Lung (tissue), 11 donors: ENCODE measurements at regions not wholly inside any gene's neighbourhood (a gene's known extent, or its start where the extent isn't known, plus 50 kb on each side); places are given as distances from the start of the nearest gene placed in this dataset.

Experiments used
- ATAC-seq: fragments of 200-7000 bp; cut with Tn5 transposase; one replicate; pipeline ENCODE4 v1.9.1; 2020; ENCODE audit warnings: moderate number of reproducible peaks; ENCODE audit not compliant: insufficient read depth, low FRiP score
- DNase-seq, 3 donors: peaks; one replicate each; pipeline ENCODE4 v3.0.0-alpha.2; 2013 to 2017
- H3K27ac ChIP-seq, 2 donors: one replicate each; pipeline ENCODE4 v1.5.1; 2013; ENCODE audit warnings: mild to moderate bottlenecking in 2 of 2, moderate library complexity in 2 of 2, control low read depth in 1 of 2, inconsistent platforms in 1 of 2, low read depth in 1 of 2, low read length in 1 of 2
- H3K27me3 ChIP-seq, 3 donors: one replicate each; pipeline ENCODE4 v1.5.1; 2013; ENCODE audit warnings: low read length in 2 of 3; ENCODE audit not compliant: control insufficient read depth in 3 of 3, insufficient read depth in 3 of 3
- H3K36me3 ChIP-seq, 4 donors: one replicate each; pipeline ENCODE4 v1.5.1; 2013; ENCODE audit warnings: low read length in 4 of 4, mild to moderate bottlenecking in 1 of 4, moderate library complexity in 1 of 4; ENCODE audit not compliant: control insufficient read depth in 4 of 4, insufficient read depth in 4 of 4
- H3K4me1 ChIP-seq, 5 donors: one replicate each; pipeline ENCODE4 v1.5.1; 2013; ENCODE audit warnings: low read length in 5 of 5, mild to moderate bottlenecking in 2 of 5, moderate library complexity in 1 of 5; ENCODE audit not compliant: control insufficient read depth in 5 of 5, insufficient read depth in 5 of 5
- H3K4me3 ChIP-seq: one replicate; pipeline ENCODE4 v1.5.1; 2013; ENCODE audit warnings: mild to moderate bottlenecking, control low read depth, moderate library complexity
- H3K9ac ChIP-seq, 2 donors: one replicate each; pipeline ENCODE4 v1.5.1; 2013; ENCODE audit warnings: low read length in 2 of 2, control low read depth in 1 of 2; ENCODE audit not compliant: insufficient read depth in 1 of 2
- H3K9me3 ChIP-seq, 4 donors: one replicate each; pipeline ENCODE4 v1.5.1; 2013; ENCODE audit warnings: low read length in 3 of 4, mild to moderate bottlenecking in 1 of 4, moderate library complexity in 1 of 4; ENCODE audit not compliant: control insufficient read depth in 4 of 4, insufficient read depth in 3 of 4
- WGBS, 2 donors: extraction: QIAGEN DNeasy Blood & Tissue Kit; methylation state at CpG; one replicate each; pipeline ENCODE4 v1.1.7; 2013; 5-methylcytosine and 5-hydroxymethylcytosine counted together
- TF ChIP-seq, protein P1 (sequence below): IDR thresholded peaks from 2 replicates; pipeline ENCODE4 v1.5.1; 2012; ENCODE audit warnings: mild to moderate bottlenecking; ENCODE audit errors: control extremely low read depth, extremely low read depth
- donor health status: control.
- donor health status: control.
- donor health status: Bipolar disorder and iron deficiency.
- donor health status: healthy.
- donor health status: DM: yes; HTN: yes; CAD: no.

DNA sequence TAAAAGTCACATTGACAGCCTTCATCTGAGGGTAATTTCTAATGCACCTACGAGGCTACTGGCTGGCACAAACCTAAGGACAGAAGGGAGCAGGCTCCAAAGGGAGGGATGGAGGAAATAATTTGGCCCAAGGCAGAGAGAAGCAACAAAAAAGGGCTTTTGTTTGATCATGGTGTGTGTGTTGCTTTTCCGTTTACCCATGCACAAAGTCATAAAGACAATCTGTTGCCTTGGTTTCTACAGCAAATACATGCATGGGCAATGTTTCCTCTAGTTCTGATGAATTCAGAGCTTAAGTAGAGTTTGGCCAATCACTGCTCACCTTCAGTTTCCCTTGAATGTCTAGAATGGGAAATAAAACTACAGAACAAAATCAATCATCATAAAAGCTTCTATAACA is 262.5 kb upstream of the CAND1 start:
- Histone ChIP-seq H3K36me3 (no peaks in the 10 kb centered on the region), H3K9me3 (peaks cover 0 to 2% (median 0%) of the 10 kb centered on the region in 4 donors), H3K27me3 (no peaks in the 10 kb centered on the region), H3K4me1 (no peaks in the 10 kb centered on the region), H3K9ac (no peak overlapping the region), H3K27ac (no peak overlapping the region), H3K4me3 (no peak overlapping the region)
- TF ChIP-seq, protein P1, sequence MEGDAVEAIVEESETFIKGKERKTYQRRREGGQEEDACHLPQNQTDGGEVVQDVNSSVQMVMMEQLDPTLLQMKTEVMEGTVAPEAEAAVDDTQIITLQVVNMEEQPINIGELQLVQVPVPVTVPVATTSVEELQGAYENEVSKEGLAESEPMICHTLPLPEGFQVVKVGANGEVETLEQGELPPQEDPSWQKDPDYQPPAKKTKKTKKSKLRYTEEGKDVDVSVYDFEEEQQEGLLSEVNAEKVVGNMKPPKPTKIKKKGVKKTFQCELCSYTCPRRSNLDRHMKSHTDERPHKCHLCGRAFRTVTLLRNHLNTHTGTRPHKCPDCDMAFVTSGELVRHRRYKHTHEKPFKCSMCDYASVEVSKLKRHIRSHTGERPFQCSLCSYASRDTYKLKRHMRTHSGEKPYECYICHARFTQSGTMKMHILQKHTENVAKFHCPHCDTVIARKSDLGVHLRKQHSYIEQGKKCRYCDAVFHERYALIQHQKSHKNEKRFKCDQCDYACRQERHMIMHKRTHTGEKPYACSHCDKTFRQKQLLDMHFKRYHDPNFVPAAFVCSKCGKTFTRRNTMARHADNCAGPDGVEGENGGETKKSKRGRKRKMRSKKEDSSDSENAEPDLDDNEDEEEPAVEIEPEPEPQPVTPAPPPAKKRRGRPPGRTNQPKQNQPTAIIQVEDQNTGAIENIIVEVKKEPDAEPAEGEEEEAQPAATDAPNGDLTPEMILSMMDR = no peak
- no peak for DNase-seq
- 83% methylated on average over 2 of the region's 2 CpGs for WGBS, 2 donors
- ATAC-seq = no peak

- WGBS, 2 donors = 87 to 96% methylated on average over 1 of the region's 1 CpG
- ATAC-seq (no peak), DNase-seq (no peak)
- Histone ChIP-seq H3K9me3 (no peaks in the 10 kb centered on the region), H3K9ac (no peak overlapping the region), H3K4me1 (no peaks in the 10 kb centered on the region), H3K36me3 (no peaks in the 10 kb centered on the region), H3K4me3 (no peak overlapping the region), H3K27ac (no peak overlapping the region), H3K27me3 (no peaks in the 10 kb centered on the region)
- TF ChIP-seq, protein P1 = no peak
Observed at GRCh38 chr12:67014642-67015041, 254.5 kb upstream of the CAND1 start.

- Histone ChIP-seq H3K27ac (no peak overlapping the region), H3K4me3 (no peak overlapping the region), H3K4me1 (no peaks in the 10 kb centered on the region), H3K36me3 (no peaks in the 10 kb centered on the region), H3K27me3 (no peaks in the 10 kb centered on the region), H3K9ac (no peak overlapping the region), H3K9me3 (no peaks in the 10 kb centered on the region)
- TF ChIP-seq, protein P1 = no peak
- DNase-seq = no peak
- 93 to 97% methylated on average over 5 of the region's 5 CpGs for WGBS, 2 donors
- ATAC-seq = no peak
Observed at GRCh38 chr12:67018105-67018504, 251.1 kb upstream of the CAND1 start.

DNA sequence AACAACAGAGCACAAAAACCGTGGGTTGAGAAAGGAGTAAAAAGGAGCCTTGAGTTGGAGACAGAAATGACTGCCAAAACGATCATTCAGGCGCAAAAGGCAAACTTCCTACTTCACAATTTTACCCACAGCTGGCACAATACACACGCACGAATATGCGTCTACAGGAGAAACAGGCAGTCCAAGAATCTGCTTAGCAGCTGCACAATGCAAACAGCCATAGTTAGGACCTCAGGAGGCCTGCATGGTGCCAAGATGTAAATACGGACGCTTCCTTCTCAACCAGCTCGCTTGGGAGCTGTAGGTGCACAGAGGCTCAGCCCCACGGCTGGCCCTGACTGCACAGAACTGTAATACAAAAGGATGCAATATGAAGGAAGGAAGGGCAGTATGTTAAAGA is 250.1 kb upstream of the CAND1 start:
- Histone ChIP-seq H3K4me1 (no peaks in the 10 kb centered on the region), H3K9me3 (no peaks in the 10 kb centered on the region), H3K9ac (no peak overlapping the region), H3K4me3 (no peak overlapping the region), H3K27ac (no peak overlapping the region), H3K27me3 (no peaks in the 10 kb centered on the region), H3K36me3 (no peaks in the 10 kb centered on the region)
- peak in 1 of 3 donors; percentile 23 for DNase-seq
- 60 to 69% methylated on average over 10 of the region's 10 CpGs for WGBS, 2 donors
- ATAC-seq = no peak
- TF ChIP-seq, protein P1 = no peak
